ENCODE measurements at regions not wholly inside any gene's neighbourhood (a gene's known extent, or its start where the extent isn't known, plus 50 kb on each side); places are given as distances from the start of the nearest gene placed in this dataset.

- no peak for DNase-seq (ENCODE audit: low read depth)
Observed at GRCh38 chr13:103762523-103762922, 696.3 kb upstream of the SLC10A2 start.

- no peak for DNase-seq (ENCODE audit: low read depth)
Observed at GRCh38 chr13:103759361-103759760, 693.1 kb upstream of the SLC10A2 start.

GRCh38 chr13:103758222-103758621, 692.0 kb upstream of the SLC10A2 start:
- DNase-seq (ENCODE audit: low read depth) = no peak

GRCh38 chr13:103757361-103757760, 691.1 kb upstream of the SLC10A2 start:
- DNase-seq (ENCODE audit: low read depth) = no peak

- no peak for DNase-seq (ENCODE audit: low read depth)
Observed at GRCh38 chr13:103754783-103755182, 688.6 kb upstream of the SLC10A2 start.

- no peak for DNase-seq (ENCODE audit: low read depth)
Observed at GRCh38 chr13:103734837-103735236, 668.6 kb upstream of the SLC10A2 start.

- DNase-seq (ENCODE audit: low read depth) = no peak
Observed at GRCh38 chr13:103731959-103732358, 665.7 kb upstream of the SLC10A2 start.

- DNase-seq (ENCODE audit: low read depth) = no peak
Observed at GRCh38 chr13:103730407-103730806, 664.2 kb upstream of the SLC10A2 start.

- no peak for DNase-seq (ENCODE audit: low read depth)
Observed at GRCh38 chr13:103726808-103727207, 660.6 kb upstream of the SLC10A2 start.

- DNase-seq (ENCODE audit: low read depth) = no peak
Observed at GRCh38 chr13:103716718-103717117, 650.5 kb upstream of the SLC10A2 start.

GRCh38 chr13:103715335-103715734, 649.1 kb upstream of the SLC10A2 start:
- DNase-seq (ENCODE audit: low read depth) = no peak

- no peak for DNase-seq (ENCODE audit: low read depth)
Observed at GRCh38 chr13:103703246-103703645, 637.0 kb upstream of the SLC10A2 start.

- no peak for DNase-seq (ENCODE audit: low read depth)
Observed at GRCh38 chr13:103698000-103698399, 631.8 kb upstream of the SLC10A2 start.

- DNase-seq (ENCODE audit: low read depth) = no peak
Observed at GRCh38 chr13:103695320-103695719, 629.1 kb upstream of the SLC10A2 start.

GRCh38 chr13:103694471-103694870, 628.3 kb upstream of the SLC10A2 start:
- no peak for DNase-seq (ENCODE audit: low read depth)

GRCh38 chr13:103694033-103694432, 627.8 kb upstream of the SLC10A2 start:
- no peak for DNase-seq (ENCODE audit: low read depth)

GRCh38 chr13:103692442-103692841, 626.2 kb upstream of the SLC10A2 start:
- DNase-seq (ENCODE audit: low read depth) = no peak

- no peak for DNase-seq (ENCODE audit: low read depth)
Observed at GRCh38 chr13:103676329-103676728, 610.1 kb upstream of the SLC10A2 start.

- no peak for DNase-seq (ENCODE audit: low read depth)
Observed at GRCh38 chr13:103671547-103671946, 605.3 kb upstream of the SLC10A2 start.

GRCh38 chr13:103663996-103664395, 597.8 kb upstream of the SLC10A2 start:
- no peak for DNase-seq (ENCODE audit: low read depth)

GRCh38 chr13:103656311-103656710, 590.1 kb upstream of the SLC10A2 start:
- no peak for DNase-seq (ENCODE audit: low read depth)

GRCh38 chr13:103640606-103641005, 574.4 kb upstream of the SLC10A2 start:
- DNase-seq (ENCODE audit: low read depth) = no peak

- DNase-seq (ENCODE audit: low read depth) = no peak
Observed at GRCh38 chr13:103639326-103639725, 573.1 kb upstream of the SLC10A2 start.

- DNase-seq (ENCODE audit: low read depth) = no peak
Observed at GRCh38 chr13:103638706-103639105, 572.5 kb upstream of the SLC10A2 start.

GRCh38 chr13:103634066-103634465, 567.8 kb upstream of the SLC10A2 start:
- DNase-seq (ENCODE audit: low read depth) = no peak

Data from activated T-cell treated with anti-CD3 and anti-CD28 coated beads for 1 hour (primary cell).